HEK293 (cell line): ENCODE measurements at regions not wholly inside any gene's neighbourhood (a gene's known extent, or its start where the extent isn't known, plus 50 kb on each side); places are given as distances from the start of the nearest gene placed in this dataset.

Source experiments
- CTCF ChIA-PET: fragments of 350-600 bp; formaldehyde crosslinking; extraction: SDS; loops from one replicate; lab custom pipeline; 2021; ENCODE audit warnings: antibody characterized with exemption; lab: Yijun Ruan, JAX
- POLR2A ChIA-PET: fragments of 300-600 bp; formaldehyde crosslinking; extraction: SDS; loops from one replicate; lab custom pipeline; 2020; ENCODE audit warnings: antibody characterized with exemption, inconsistent platforms; lab: Yijun Ruan, JAX
- H3K27ac ChIP-seq: fragments of 200-500 bp; sonication (Bioruptor generic); 2 replicates; pipeline ENCODE4 v1.5.1; 2014; ENCODE audit warnings: low read depth, low read length, control low read depth, inconsistent platforms; ENCODE audit errors: extremely low read depth
- H3K36me3 ChIP-seq, 2 experiments: fragments of 200-500 bp in 1 of 2; sonication (Bioruptor generic) in 1 of 2; 1 replicate in 1 of 2; 2 replicates in 1 of 2; pipeline ENCODE4 v1.5.1; 2014 to 2017; ENCODE audit warnings: inconsistent platforms in 2 of 2, low read length in 2 of 2; ENCODE audit not compliant: control insufficient read depth in 2 of 2, insufficient read depth in 1 of 2
- H3K4me1 ChIP-seq: fragments of 200-500 bp; sonication (Bioruptor generic); 2 replicates; pipeline ENCODE4 v1.5.1; 2014; ENCODE audit warnings: mild to moderate bottlenecking, low read length, inconsistent platforms; ENCODE audit not compliant: control insufficient read depth, insufficient read depth
- H3K4me3 ChIP-seq: 2 replicates; pipeline ENCODE4 v1.5.1; 2011; ENCODE audit warnings: low read depth, mild to moderate bottlenecking, control low read depth, low read length, moderate library complexity
- H3K9me3 ChIP-seq: fragments of 200-500 bp; sonication (Bioruptor generic); 2 replicates; pipeline ENCODE4 v1.5.1; 2014; ENCODE audit warnings: low read depth, low read length, inconsistent platforms; ENCODE audit not compliant: control insufficient read depth, insufficient read depth
- HOXA7 ChIP-seq: sonication (generic); formaldehyde crosslinking; IDR thresholded peaks from 2 replicates; pipeline ENCODE4 v1.8.1; 2022; ENCODE audit warnings: missing genetic modification reagents, borderline replicate concordance
- MYNN ChIP-seq: fragments of 450-650 bp; formaldehyde crosslinking; IDR thresholded peaks from 2 replicates; pipeline ENCODE4 v1.5.1; 2016; ENCODE audit warnings: missing biosample characterization, missing genetic modification characterization, borderline replicate concordance
- PRDM1 ChIP-seq: fragments of 450-650 bp; formaldehyde crosslinking; IDR thresholded peaks from 2 replicates; pipeline ENCODE4; 2016; ENCODE audit warnings: missing biosample characterization, missing genetic modification characterization
- RBAK ChIP-seq: fragments of 450-650 bp; formaldehyde crosslinking; IDR thresholded peaks from 2 replicates; pipeline ENCODE4 v1.5.1; 2016; ENCODE audit warnings: missing biosample characterization, missing genetic modification characterization
- SP3 ChIP-seq: fragments of 450-650 bp; formaldehyde crosslinking; IDR thresholded peaks from 2 replicates; pipeline ENCODE4 v1.5.1; 2016; ENCODE audit warnings: missing biosample characterization, missing genetic modification characterization
- SP7 ChIP-seq: fragments of 450-650 bp; formaldehyde crosslinking; IDR thresholded peaks from 2 replicates; pipeline ENCODE4 v1.5.1; 2016; ENCODE audit warnings: missing biosample characterization, missing genetic modification characterization
- ZBTB1 ChIP-seq: fragments of 450-650 bp; formaldehyde crosslinking; IDR thresholded peaks from 2 replicates; pipeline ENCODE4 v1.5.1; 2016; ENCODE audit warnings: missing biosample characterization, missing genetic modification characterization
- ZEB2 ChIP-seq: fragments of 450-650 bp; formaldehyde crosslinking; IDR thresholded peaks from 2 replicates; pipeline ENCODE4 v1.5.1; 2016; ENCODE audit warnings: missing biosample characterization, missing genetic modification characterization
- ZNF112 ChIP-seq: fragments of 450-650 bp; formaldehyde crosslinking; IDR thresholded peaks from 2 replicates; pipeline ENCODE4 v1.5.0; 2017; ENCODE audit warnings: missing biosample characterization, missing genetic modification characterization
- ZNF121 ChIP-seq: fragments of 450-650 bp; formaldehyde crosslinking; IDR thresholded peaks from 2 replicates; pipeline ENCODE4 v1.5.1; 2016; ENCODE audit warnings: missing biosample characterization, missing genetic modification characterization
- ZNF175 ChIP-seq: fragments of 450-650 bp; formaldehyde crosslinking; IDR thresholded peaks from 2 replicates; pipeline ENCODE4 v1.5.1; 2016; ENCODE audit warnings: missing biosample characterization, missing genetic modification characterization
- ZNF202 ChIP-seq: fragments of 450-650 bp; formaldehyde crosslinking; IDR thresholded peaks from 2 replicates; pipeline ENCODE4 v1.5.1; 2016; ENCODE audit warnings: missing biosample characterization, missing genetic modification characterization, borderline replicate concordance
- ZNF23 ChIP-seq: fragments of 450-650 bp; formaldehyde crosslinking; IDR thresholded peaks from 2 replicates; pipeline ENCODE4 v1.5.1; 2016; ENCODE audit warnings: missing biosample characterization, missing genetic modification characterization, borderline replicate concordance
- ZNF274 ChIP-seq, 2 experiments: fragments of 200-500 bp in 1 of 2; fragments of 450-650 bp in 1 of 2; sonication (Bioruptor generic) in 1 of 2; formaldehyde crosslinking in 1 of 2; IDR thresholded peaks; 2 replicates each; pipeline versions ENCODE4 v1.5.1 to v1.6.1; 2014 to 2016; ENCODE audit warnings: borderline replicate concordance in 1 of 2, inconsistent platforms in 1 of 2, low read length in 1 of 2, missing biosample characterization in 1 of 2, missing genetic modification characterization in 1 of 2
- ZNF366 ChIP-seq: fragments of 450-650 bp; formaldehyde crosslinking; conservative IDR thresholded peaks from 2 replicates; pipeline ENCODE4 v1.5.1; 2016; ENCODE audit warnings: missing biosample characterization, missing genetic modification characterization
- ZNF549 ChIP-seq: fragments of 450-650 bp; IDR thresholded peaks from 2 replicates; pipeline ENCODE4 v1.5.1; 2018; ENCODE audit warnings: missing biosample characterization, missing genetic modification characterization, mild to moderate bottlenecking, inconsistent platforms, moderate library complexity
- ZNF571 ChIP-seq: fragments of 450-650 bp; formaldehyde crosslinking; IDR thresholded peaks from 2 replicates; pipeline ENCODE4 v1.5.0; 2017; ENCODE audit warnings: missing biosample characterization, missing genetic modification characterization
- ZNF777 ChIP-seq: fragments of 450-650 bp; formaldehyde crosslinking; IDR thresholded peaks from 2 replicates; pipeline ENCODE4 v1.5.1; 2017; ENCODE audit warnings: missing biosample characterization, missing genetic modification characterization, borderline replicate concordance
- TF ChIP-seq, protein P1 (sequence below): fragments of 450-650 bp; formaldehyde crosslinking; IDR thresholded peaks from 2 replicates; pipeline ENCODE4 v1.5.1; 2017; ENCODE audit warnings: missing biosample characterization, missing genetic modification characterization
- TF ChIP-seq, protein P2 (sequence below): fragments of 450-650 bp; formaldehyde crosslinking; IDR thresholded peaks from 2 replicates; pipeline ENCODE4 v1.5.1; 2016; ENCODE audit warnings: missing biosample characterization, missing genetic modification characterization
- TF ChIP-seq, protein P3 (sequence below): fragments of 450-650 bp; formaldehyde crosslinking; IDR thresholded peaks from 2 replicates; pipeline ENCODE4 v1.5.1; 2017; ENCODE audit warnings: missing biosample characterization, missing genetic modification characterization
- TF ChIP-seq, protein P4 (sequence below): fragments of 450-650 bp; formaldehyde crosslinking; IDR thresholded peaks from 2 replicates; pipeline ENCODE4 v1.5.1; 2016; ENCODE audit warnings: missing biosample characterization, missing genetic modification characterization
- TF ChIP-seq, protein P5 (sequence below): fragments of 450-650 bp; formaldehyde crosslinking; IDR thresholded peaks from 2 replicates; pipeline ENCODE4 v1.5.1; 2016; ENCODE audit warnings: missing biosample characterization, missing genetic modification characterization
- TF ChIP-seq, protein P6 (sequence below): fragments of 450-650 bp; formaldehyde crosslinking; IDR thresholded peaks from 2 replicates; pipeline ENCODE4 v1.5.1; 2016; ENCODE audit warnings: missing biosample characterization, missing genetic modification characterization

DNA sequence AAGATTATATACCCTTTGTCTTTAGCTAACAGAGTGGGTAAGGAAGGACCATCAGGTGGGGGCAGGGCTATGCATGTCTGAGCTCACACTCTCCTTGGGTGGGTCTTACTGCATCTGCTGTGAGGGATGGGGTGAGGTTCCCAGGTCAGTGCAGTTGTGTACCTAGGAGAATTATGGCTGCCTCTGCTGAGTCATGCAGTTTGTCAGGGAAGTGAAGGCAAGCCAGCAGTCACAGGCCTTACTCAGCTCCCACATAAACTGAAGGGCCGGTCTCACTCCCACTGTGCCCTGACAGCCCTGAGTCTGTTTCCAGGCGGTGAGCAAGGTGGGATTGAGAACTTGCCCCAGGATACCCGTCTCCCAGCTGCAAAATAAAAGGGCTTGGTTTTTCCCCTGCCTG, 328.6 kb downstream of the MAP2K6 start (continued):
- TF ChIP-seq, protein P1, sequence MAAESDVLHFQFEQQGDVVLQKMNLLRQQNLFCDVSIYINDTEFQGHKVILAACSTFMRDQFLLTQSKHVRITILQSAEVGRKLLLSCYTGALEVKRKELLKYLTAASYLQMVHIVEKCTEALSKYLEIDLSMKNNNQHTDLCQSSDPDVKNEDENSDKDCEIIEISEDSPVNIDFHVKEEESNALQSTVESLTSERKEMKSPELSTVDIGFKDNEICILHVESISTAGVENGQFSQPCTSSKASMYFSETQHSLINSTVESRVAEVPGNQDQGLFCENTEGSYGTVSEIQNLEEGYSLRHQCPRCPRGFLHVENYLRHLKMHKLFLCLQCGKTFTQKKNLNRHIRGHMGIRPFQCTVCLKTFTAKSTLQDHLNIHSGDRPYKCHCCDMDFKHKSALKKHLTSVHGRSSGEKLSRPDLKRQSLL, result no peak
- TF ChIP-seq RBAK (tag by site-specific recombination) (no peak), ZNF23 (no peak)

DNA sequence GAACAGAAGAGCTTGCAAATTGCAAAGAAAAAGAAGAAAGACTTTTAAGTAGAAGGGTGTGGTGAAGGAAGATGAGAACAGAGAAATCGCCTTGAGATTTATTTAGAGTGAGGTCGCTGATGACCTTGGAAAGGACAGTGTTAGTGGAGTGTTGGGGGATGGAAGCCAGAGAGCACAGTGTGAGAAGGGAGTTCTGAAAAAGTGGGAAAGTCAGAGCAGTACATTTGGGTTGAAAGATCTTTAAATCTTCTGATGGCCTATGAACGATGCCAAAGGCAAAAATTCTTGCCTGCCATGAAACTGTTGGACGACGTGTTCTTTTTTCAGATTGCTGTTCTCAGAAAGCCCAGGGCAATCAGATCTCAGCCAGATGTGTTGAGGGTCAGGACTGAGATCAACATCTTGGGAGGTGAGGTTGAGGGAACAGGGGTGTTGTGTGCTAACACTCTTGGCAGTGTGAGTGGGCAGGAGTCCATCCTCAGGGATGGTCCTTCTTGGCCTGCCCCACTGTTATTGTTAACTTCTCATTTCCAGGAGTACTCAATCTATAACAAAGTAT, 330.1 kb downstream of the MAP2K6 start:
- POLR2A ChIA-PET, result no interaction called here
- Histone ChIP-seq H3K4me1 (no peaks in the 10 kb centered on the region), H3K4me3 (no peak overlapping the region), H3K9me3 (no peaks in the 10 kb centered on the region), H3K27ac (no peak overlapping the region), H3K36me3 (no peaks in the 10 kb centered on the region)
- CTCF ChIA-PET, result no interaction called here
- TF ChIP-seq ZNF366 (tag by site-specific recombination), result no peak
- TF ChIP-seq HOXA7, result no peak
- TF ChIP-seq, protein P2, sequence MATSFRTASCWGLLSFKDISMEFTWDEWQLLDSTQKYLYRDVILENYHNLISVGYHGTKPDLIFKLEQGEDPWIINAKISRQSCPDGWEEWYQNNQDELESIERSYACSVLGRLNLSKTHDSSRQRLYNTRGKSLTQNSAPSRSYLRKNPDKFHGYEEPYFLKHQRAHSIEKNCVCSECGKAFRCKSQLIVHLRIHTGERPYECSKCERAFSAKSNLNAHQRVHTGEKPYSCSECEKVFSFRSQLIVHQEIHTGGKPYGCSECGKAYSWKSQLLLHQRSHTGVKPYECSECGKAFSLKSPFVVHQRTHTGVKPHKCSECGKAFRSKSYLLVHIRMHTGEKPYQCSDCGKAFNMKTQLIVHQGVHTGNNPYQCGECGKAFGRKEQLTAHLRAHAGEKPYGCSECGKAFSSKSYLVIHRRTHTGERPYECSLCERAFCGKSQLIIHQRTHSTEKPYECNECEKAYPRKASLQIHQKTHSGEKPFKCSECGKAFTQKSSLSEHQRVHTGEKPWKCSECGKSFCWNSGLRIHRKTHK (tag by site-specific recombination), result no peak
- no peak for TF ChIP-seq MYNN (tag by site-specific recombination)
- TF ChIP-seq ZNF175, result no peak
- TF ChIP-seq ZNF571 (tag by site-specific recombination), result no peak
- no peak for TF ChIP-seq ZNF549
- TF ChIP-seq ZNF23, result no peak
- TF ChIP-seq, protein P3, sequence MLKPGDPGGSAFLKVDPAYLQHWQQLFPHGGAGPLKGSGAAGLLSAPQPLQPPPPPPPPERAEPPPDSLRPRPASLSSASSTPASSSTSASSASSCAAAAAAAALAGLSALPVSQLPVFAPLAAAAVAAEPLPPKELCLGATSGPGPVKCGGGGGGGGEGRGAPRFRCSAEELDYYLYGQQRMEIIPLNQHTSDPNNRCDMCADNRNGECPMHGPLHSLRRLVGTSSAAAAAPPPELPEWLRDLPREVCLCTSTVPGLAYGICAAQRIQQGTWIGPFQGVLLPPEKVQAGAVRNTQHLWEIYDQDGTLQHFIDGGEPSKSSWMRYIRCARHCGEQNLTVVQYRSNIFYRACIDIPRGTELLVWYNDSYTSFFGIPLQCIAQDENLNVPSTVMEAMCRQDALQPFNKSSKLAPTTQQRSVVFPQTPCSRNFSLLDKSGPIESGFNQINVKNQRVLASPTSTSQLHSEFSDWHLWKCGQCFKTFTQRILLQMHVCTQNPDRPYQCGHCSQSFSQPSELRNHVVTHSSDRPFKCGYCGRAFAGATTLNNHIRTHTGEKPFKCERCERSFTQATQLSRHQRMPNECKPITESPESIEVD (tag by site-specific recombination), result no peak
- TF ChIP-seq, protein P4, sequence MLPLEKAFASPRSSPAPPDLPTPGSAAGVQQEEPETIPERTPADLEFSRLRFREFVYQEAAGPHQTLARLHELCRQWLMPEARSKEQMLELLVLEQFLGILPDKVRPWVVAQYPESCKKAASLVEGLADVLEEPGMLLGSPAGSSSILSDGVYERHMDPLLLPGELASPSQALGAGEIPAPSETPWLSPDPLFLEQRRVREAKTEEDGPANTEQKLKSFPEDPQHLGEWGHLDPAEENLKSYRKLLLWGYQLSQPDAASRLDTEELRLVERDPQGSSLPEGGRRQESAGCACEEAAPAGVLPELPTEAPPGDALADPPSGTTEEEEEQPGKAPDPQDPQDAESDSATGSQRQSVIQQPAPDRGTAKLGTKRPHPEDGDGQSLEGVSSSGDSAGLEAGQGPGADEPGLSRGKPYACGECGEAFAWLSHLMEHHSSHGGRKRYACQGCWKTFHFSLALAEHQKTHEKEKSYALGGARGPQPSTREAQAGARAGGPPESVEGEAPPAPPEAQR (tag by site-specific recombination), result no peak

DNA sequence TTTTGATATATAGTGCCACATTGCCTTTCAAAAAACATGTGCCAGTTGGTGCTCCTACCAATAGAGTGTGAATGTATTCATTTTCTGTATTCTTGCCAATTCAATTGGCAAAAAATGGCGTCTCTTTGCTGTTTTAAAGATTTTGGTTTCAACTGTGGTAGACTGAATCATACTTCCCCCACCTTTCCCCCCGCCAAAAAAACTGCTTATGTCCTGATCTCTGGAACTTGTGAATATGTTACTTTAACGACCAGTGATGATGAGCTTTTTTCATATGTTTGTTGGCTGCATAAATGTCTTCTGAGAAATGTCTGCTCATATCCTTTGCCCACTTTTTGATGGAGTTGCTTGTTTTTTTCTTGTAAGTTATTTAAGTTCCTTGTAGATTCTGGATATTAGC, 325.1 kb upstream of the KCNJ16 start:
- H3K36me3 ChIP-seq, result no peaks in the 10 kb centered on the region
- no peak overlapping the region for H3K27ac ChIP-seq
- ChIA-PET POLR2A (no interaction called here), CTCF (no interaction called here)
- H3K4me1 ChIP-seq, result no peaks in the 10 kb centered on the region
- H3K4me3 ChIP-seq, result no peak overlapping the region
- no peaks in the 10 kb centered on the region for H3K9me3 ChIP-seq
- TF ChIP-seq SP3, result no peak
- no peak for TF ChIP-seq ZNF777
- TF ChIP-seq, protein P5, sequence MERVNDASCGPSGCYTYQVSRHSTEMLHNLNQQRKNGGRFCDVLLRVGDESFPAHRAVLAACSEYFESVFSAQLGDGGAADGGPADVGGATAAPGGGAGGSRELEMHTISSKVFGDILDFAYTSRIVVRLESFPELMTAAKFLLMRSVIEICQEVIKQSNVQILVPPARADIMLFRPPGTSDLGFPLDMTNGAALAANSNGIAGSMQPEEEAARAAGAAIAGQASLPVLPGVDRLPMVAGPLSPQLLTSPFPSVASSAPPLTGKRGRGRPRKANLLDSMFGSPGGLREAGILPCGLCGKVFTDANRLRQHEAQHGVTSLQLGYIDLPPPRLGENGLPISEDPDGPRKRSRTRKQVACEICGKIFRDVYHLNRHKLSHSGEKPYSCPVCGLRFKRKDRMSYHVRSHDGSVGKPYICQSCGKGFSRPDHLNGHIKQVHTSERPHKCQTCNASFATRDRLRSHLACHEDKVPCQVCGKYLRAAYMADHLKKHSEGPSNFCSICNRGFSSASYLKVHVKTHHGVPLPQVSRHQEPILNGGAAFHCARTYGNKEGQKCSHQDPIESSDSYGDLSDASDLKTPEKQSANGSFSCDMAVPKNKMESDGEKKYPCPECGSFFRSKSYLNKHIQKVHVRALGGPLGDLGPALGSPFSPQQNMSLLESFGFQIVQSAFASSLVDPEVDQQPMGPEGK (tag by site-specific recombination), result no peak
- no peak for TF ChIP-seq ZNF121 (tag by site-specific recombination)
- no peak for TF ChIP-seq SP7 (tag by site-specific recombination)
- no peak for TF ChIP-seq ZNF112 (tag by site-specific recombination)
- no peak for TF ChIP-seq PRDM1 (tag by site-specific recombination)
- TF ChIP-seq ZNF366 (tag by site-specific recombination), result no peak
- no peak for TF ChIP-seq ZBTB1 (tag by site-specific recombination)
- TF ChIP-seq ZNF274 (IDR thresholded peaks at IDR 0.05; ENCODE audit: low read length), result no peak
- TF ChIP-seq ZNF274 (tag by site-specific recombination; IDR thresholded peaks at IDR 0.05; ENCODE audit: borderline replicate concordance), result no peak
- TF ChIP-seq ZNF202 (tag by site-specific recombination), result no peak
- no peak for TF ChIP-seq ZEB2 (tag by site-specific recombination)
- TF ChIP-seq, protein P6, sequence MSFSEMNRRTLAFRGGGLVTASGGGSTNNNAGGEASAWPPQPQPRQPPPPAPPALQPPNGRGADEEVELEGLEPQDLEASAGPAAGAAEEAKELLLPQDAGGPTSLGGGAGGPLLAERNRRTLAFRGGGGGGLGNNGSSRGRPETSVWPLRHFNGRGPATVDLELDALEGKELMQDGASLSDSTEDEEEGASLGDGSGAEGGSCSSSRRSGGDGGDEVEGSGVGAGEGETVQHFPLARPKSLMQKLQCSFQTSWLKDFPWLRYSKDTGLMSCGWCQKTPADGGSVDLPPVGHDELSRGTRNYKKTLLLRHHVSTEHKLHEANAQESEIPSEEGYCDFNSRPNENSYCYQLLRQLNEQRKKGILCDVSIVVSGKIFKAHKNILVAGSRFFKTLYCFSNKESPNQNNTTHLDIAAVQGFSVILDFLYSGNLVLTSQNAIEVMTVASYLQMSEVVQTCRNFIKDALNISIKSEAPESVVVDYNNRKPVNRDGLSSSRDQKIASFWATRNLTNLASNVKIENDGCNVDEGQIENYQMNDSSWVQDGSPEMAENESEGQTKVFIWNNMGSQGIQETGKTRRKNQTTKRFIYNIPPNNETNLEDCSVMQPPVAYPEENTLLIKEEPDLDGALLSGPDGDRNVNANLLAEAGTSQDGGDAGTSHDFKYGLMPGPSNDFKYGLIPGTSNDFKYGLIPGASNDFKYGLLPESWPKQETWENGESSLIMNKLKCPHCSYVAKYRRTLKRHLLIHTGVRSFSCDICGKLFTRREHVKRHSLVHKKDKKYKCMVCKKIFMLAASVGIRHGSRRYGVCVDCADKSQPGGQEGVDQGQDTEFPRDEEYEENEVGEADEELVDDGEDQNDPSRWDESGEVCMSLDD (tag by site-specific recombination), result no peak
